Heart left ventricle (tissue), 16 donors: ENCODE measurements at regions not wholly inside any gene's neighbourhood (a gene's known extent, or its start where the extent isn't known, plus 50 kb on each side); places are given as distances from the start of the nearest gene placed in this dataset.

Experiments used
- ATAC-seq, 4 donors: fragments of 200-7000 bp; cut with Tn5 transposase; one replicate each; pipeline ENCODE4 v1.9.1; 2020 to 2022; ENCODE audit warnings: moderate library complexity in 4 of 4, mild to moderate bottlenecking in 3 of 4, moderate number of reproducible peaks in 1 of 4
- DNase-seq, 5 donors: peaks; one replicate each; pipeline ENCODE4 v3.0.0-alpha.2; 2020
- H3K27ac ChIP-seq, 12 donors: fragments of 200-600 bp; sonication (generic) in 4 of 12; one replicate each; pipeline versions ENCODE4 v1.5.0 to v1.8.0; 2016 to 2022; ENCODE audit warnings: mild to moderate bottlenecking in 2 of 12
- H3K27me3 ChIP-seq, 9 donors: fragments of 200-600 bp; sonication (generic) in 2 of 9; one replicate each; pipeline versions ENCODE4 v1.5.1 to v1.8.0; 2016 to 2022; ENCODE audit warnings: mild to moderate bottlenecking in 3 of 9
- H3K36me3 ChIP-seq, 9 donors: fragments of 200-600 bp; sonication (generic) in 2 of 9; one replicate each; pipeline versions ENCODE4 v1.5.0 to v1.8.0; 2018 to 2022; ENCODE audit warnings: mild to moderate bottlenecking in 2 of 9
- H3K4me1 ChIP-seq, 12 donors: fragments of 200-600 bp; sonication (generic) in 4 of 12; one replicate each; pipeline versions ENCODE4 v1.5.0 to v1.8.0; 2016 to 2022; ENCODE audit warnings: mild to moderate bottlenecking in 3 of 12
- H3K4me3 ChIP-seq, 12 donors: fragments of 200-600 bp; sonication (generic) in 4 of 12; one replicate each; pipeline versions ENCODE4 v1.5.0 to v1.8.0; 2017 to 2022; ENCODE audit warnings: mild to moderate bottlenecking in 9 of 12, moderate library complexity in 4 of 12
- H3K9me3 ChIP-seq, 12 donors: fragments of 200-600 bp; sonication (generic) in 4 of 12; one replicate each; pipeline versions ENCODE4 v1.5.0 to v1.8.0; 2016 to 2022; ENCODE audit warnings: mild to moderate bottlenecking in 1 of 12
- POLR2A ChIP-seq, 2 donors: fragments of 450-650 bp; IDR thresholded peaks; one replicate each; pipeline ENCODE4 v1.6.1; 2017; ENCODE audit warnings: antibody characterized with exemption in 2 of 2, mild to moderate bottlenecking in 2 of 2, moderate library complexity in 2 of 2
- WGBS, 4 donors: extraction: QIAGEN DNeasy Blood & Tissue Kit in 2 of 4; methylation state at CpG; one replicate each; pipeline versions ENCODE4 v1.1.5 to v1.1.7; 2013 to 2018; 5-methylcytosine and 5-hydroxymethylcytosine counted together
- intact Hi-C, 10 donors: fragments of 100-400 bp; cut with DNase I; formaldehyde crosslinking; loops; one replicate each; pipeline versions ENCODE4 v1.11.1 to v1.14.2; 2022
- TF ChIP-seq, protein P1 (sequence below), 12 donors: fragments of 200-600 bp; sonication (generic) in 4 of 12; IDR thresholded peaks; one replicate each; pipeline versions ENCODE4 v1.5.0 to v1.8.0; 2018 to 2022; ENCODE audit warnings: antibody characterized with exemption in 12 of 12, mild to moderate bottlenecking in 5 of 12
- donor health status: ischemic (EF 13 %, LVEDD 7.1; RV severe dilation, severe dysfunction).
- donor health status: healthy with polysubstance abuse.
- donor health status: DM: no; HTN: yes; CAD: no.
- donor health status: DM: no; HTN: no; CAD: no.
- donor health status: ischemic (EF 25% LVEDD 6.9; RV normal size, moderate dysfunction).
- donor health status: ischemic (EF 25% LVEDD 5.7; RV mildly dilated, moderate dysfunction).
- donor health status: healthy.
- donor health status: DM: yes; HTN: yes; CAD: no.
- donor health status: ischemic (EF 35%, LVEDD 5.7; RV mildly dilated, moderate dysfunction).
- donor health status: nonischemic (EF 11% LVEDD 7.7; RV severe dilation, severe dysfunction).
- donor health status: DM: yes; HTN: yes; CAD: no.
- donor health status: PGD.
- donor health status: ischemic (EF 29% LVEDD 5.4; RV normal size, mild dysfunction).
- donor health status: nonischemic (EF 23%, LVEDD 6.1; RV moderate dilation, normal function).

DNA sequence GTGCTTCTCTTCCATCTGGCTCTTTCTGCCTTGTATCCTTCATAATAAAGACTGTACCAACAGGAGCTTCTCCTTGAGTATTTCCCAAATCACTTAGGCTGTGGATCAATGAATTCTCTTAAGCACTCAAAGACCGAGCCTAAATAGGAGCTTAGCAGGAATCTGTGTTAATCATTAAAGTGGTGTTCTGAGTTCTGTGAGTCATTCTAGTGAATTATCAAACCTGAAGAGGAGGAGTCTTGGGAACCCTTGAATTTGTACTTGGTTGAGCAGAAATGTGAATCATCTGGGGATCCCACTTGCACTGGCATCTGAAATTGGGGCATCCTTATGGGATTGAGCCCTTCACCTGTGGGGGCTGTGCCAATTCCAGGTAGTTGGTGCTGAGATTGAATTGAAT, 946.2 kb downstream of the BCL11B start:
- H3K4me1 ChIP-seq: no peaks in the 10 kb centered on the region
- no peak overlapping the region for H3K4me3 ChIP-seq
- TF ChIP-seq, protein P1, sequence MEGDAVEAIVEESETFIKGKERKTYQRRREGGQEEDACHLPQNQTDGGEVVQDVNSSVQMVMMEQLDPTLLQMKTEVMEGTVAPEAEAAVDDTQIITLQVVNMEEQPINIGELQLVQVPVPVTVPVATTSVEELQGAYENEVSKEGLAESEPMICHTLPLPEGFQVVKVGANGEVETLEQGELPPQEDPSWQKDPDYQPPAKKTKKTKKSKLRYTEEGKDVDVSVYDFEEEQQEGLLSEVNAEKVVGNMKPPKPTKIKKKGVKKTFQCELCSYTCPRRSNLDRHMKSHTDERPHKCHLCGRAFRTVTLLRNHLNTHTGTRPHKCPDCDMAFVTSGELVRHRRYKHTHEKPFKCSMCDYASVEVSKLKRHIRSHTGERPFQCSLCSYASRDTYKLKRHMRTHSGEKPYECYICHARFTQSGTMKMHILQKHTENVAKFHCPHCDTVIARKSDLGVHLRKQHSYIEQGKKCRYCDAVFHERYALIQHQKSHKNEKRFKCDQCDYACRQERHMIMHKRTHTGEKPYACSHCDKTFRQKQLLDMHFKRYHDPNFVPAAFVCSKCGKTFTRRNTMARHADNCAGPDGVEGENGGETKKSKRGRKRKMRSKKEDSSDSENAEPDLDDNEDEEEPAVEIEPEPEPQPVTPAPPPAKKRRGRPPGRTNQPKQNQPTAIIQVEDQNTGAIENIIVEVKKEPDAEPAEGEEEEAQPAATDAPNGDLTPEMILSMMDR (IDR thresholded peaks at IDR 0.05): no peak
- H3K27ac ChIP-seq: no peak overlapping the region
- peaks cover 0 to 3% (median 0%) of the 10 kb centered on the region in 12 donors for H3K9me3 ChIP-seq
- ATAC-seq (no peak), DNase-seq (no peak)
- WGBS, 4 donors: 85 to 94% (median 89%) methylated on average over 1 of the region's 1 CpG
- H3K27me3 ChIP-seq: no peaks in the 10 kb centered on the region
- no peaks in the 10 kb centered on the region for H3K36me3 ChIP-seq
- intact Hi-C loops: no loop called here

DNA sequence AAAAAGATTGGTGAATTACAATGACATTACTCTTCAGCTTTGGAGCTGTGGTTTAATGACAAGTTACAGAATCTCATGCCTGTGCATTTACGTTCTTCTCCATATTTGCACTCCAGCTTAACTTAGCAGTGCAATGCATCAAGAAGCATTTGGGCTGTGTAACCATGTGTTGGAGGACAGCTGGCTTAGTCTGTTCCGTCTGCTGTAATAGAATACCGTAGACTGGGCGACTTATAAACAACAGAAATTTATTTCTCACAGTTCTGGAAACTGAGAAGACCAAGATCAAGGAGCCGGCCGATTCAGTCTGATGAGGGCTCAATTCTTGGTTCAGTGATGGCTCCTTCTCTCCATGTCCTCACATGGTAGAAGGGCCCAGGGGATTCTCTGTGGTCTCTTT, 943.5 kb downstream of the BCL11B start:
- H3K27ac ChIP-seq: no peak overlapping the region
- H3K36me3 ChIP-seq: no peaks in the 10 kb centered on the region
- H3K27me3 ChIP-seq: no peaks in the 10 kb centered on the region
- H3K4me1 ChIP-seq: no peaks in the 10 kb centered on the region
- peaks cover 0 to 3% (median 0%) of the 10 kb centered on the region in 12 donors for H3K9me3 ChIP-seq
- DNase-seq (no peak), ATAC-seq (no peak)
- intact Hi-C loops: no loop called here
- WGBS, 4 donors: 84 to 92% (median 89%) methylated on average over 6 of the region's 6 CpGs
- no peak for TF ChIP-seq POLR2A (IDR thresholded peaks at IDR 0.05)
- TF ChIP-seq, protein P1 (IDR thresholded peaks at IDR 0.05): no peak
- no peak overlapping the region for H3K4me3 ChIP-seq

DNA sequence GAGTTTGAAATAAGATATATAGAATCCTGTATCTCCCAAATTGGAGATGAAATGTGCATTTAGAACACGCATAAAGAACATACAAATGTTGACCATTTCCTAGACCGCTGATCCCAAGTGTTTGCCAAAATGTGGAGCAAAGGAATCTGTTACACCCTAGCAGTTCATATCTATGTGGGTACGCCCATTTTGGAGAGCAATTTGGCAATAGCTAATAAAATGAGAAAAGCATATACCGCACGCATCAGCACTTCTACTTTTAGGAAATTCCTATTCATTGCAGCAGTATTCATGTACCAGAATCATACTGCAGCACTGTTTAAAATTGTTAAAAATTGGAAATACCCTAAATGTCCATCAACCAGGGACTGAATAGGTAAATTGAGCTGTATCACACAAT, 937.8 kb downstream of the BCL11B start:
- no peaks in the 10 kb centered on the region for H3K4me1 ChIP-seq
- TF ChIP-seq, protein P1 (IDR thresholded peaks at IDR 0.05): no peak
- TF ChIP-seq POLR2A (IDR thresholded peaks at IDR 0.05): no peak
- WGBS, 4 donors: 85 to 89% (median 87%) methylated on average over 5 of the region's 5 CpGs
- no peak overlapping the region for H3K4me3 ChIP-seq
- H3K27ac ChIP-seq: no peak overlapping the region
- intact Hi-C loops: no loop called here
- ATAC-seq: no peak
- peaks cover 0 to 3% (median 0%) of the 10 kb centered on the region in 12 donors for H3K9me3 ChIP-seq
- H3K36me3 ChIP-seq: no peaks in the 10 kb centered on the region
- DNase-seq: no peak
- no peaks in the 10 kb centered on the region for H3K27me3 ChIP-seq

DNA sequence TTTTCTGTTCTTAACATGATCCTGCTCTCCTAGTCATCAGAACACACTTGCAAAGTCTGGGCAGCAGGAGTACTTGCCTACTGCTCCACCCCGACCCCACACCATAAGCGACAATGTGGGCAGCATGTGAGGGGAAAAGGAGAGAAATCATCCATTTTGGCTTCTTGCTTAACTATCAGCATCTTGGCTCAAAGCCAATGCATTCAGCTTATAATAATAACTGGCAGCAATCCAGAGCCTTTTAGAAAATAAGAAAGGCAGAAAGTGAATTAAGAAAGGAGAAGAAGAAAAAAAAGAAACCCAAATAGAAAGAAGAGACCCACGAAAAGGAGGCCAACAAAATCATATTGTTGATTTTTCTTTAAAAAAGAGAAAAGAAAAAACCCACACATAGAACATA, 930.8 kb downstream of the BCL11B start:
- intact Hi-C loops: loop anchor here in 1 of 10 donors (10.0 kb wide), 1 partner anchor 1014 kb away; no protein-coding TSS in a partner anchor
- H3K36me3 ChIP-seq: no peaks in the 10 kb centered on the region
- 58 to 74% (median 66%) methylated on average over 3 of the region's 3 CpGs for WGBS, 4 donors
- H3K27me3 ChIP-seq: no peaks in the 10 kb centered on the region
- H3K4me3 ChIP-seq: no peak overlapping the region
- H3K27ac ChIP-seq: no peak overlapping the region
- no peaks in the 10 kb centered on the region for H3K9me3 ChIP-seq
- no peaks in the 10 kb centered on the region for H3K4me1 ChIP-seq
- ATAC-seq (no peak), DNase-seq (no peak)
- TF ChIP-seq, protein P1 (IDR thresholded peaks at IDR 0.05): no peak
- no peak for TF ChIP-seq POLR2A (IDR thresholded peaks at IDR 0.05)
